GM19238 (cell line): ENCODE measurements at regions not wholly inside any gene's neighbourhood (a gene's known extent, or its start where the extent isn't known, plus 50 kb on each side); places are given as distances from the start of the nearest gene placed in this dataset.

Experiments
- DNase-seq: peaks from one replicate; pipeline ENCODE4 v3.0.0; 2011; ENCODE audit warnings: low spot score; ENCODE audit not compliant: insufficient read length

GRCh38 chr14:85466678-85467077, 63.3 kb upstream of the FLRT2 start:
- no peak for DNase-seq

GRCh38 chr14:85468816-85469215, 61.1 kb upstream of the FLRT2 start:
- no peak for DNase-seq

- DNase-seq: no peak
Measured at GRCh38 chr14:85471156-85471555, 58.8 kb upstream of the FLRT2 start.

GRCh38 chr14:85471744-85472143, 58.2 kb upstream of the FLRT2 start:
- DNase-seq: no peak

- no peak for DNase-seq
Measured at GRCh38 chr14:85474431-85474830, 55.5 kb upstream of the FLRT2 start.

GRCh38 chr14:85475113-85475512, 54.8 kb upstream of the FLRT2 start:
- no peak for DNase-seq

- no peak for DNase-seq
Measured at GRCh38 chr14:85479306-85479705, 50.6 kb upstream of the FLRT2 start.

GRCh38 chr14:85479771-85480170, 50.2 kb upstream of the FLRT2 start:
- DNase-seq: no peak
